Uterus (tissue), 2 donors: ENCODE measurements at regions not wholly inside any gene's neighbourhood (a gene's known extent, or its start where the extent isn't known, plus 50 kb on each side); places are given as distances from the start of the nearest gene placed in this dataset.

Experiments used
- CTCF ChIP-seq, 4 experiments: fragments of 200-600 bp in 2 of 4; fragments of 450-650 bp in 2 of 4; sonication (generic) in 2 of 4; IDR thresholded peaks; one replicate each; pipeline ENCODE4 v1.5.1; 2016 to 2019; ENCODE audit warnings: antibody characterized with exemption in 4 of 4, mild to moderate bottlenecking in 2 of 4, moderate library complexity in 1 of 4
- POLR2A ChIP-seq, 2 donors: fragments of 450-650 bp; IDR thresholded peaks; one replicate each; pipeline ENCODE4 v1.6.1; 2016; ENCODE audit warnings: antibody characterized with exemption in 2 of 2, mild to moderate bottlenecking in 1 of 2, moderate library complexity in 1 of 2

DNA sequence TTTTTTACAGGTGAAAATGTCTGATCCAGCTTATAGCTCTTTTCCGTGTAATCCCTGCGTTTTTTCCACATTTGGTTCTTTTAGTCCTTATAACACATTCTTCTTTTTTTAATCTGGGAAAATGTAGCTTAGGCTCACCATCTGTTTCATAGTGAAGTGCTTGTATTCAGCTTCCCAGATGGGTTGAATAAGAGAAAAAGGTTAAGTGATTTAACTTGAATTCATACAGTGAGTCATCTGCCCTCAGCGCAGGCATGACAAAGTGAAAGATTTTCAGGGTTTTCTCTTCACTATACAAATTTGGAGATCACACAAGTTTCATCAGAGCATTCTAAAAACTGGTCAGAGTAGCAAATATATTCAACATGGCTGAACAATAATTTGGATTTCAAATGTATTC is 224.8 kb downstream of the SPRY2 start:
- no peak for TF ChIP-seq POLR2A (IDR thresholded peaks at IDR 0.05)
- no peak for TF ChIP-seq CTCF (IDR thresholded peaks at IDR 0.05)
